GM18861 (cell line): ENCODE measurements at regions not wholly inside any gene's neighbourhood (a gene's known extent, or its start where the extent isn't known, plus 50 kb on each side); places are given as distances from the start of the nearest gene placed in this dataset.
"Not testable (repeated sequence)": the region's sequence is repeated elsewhere in the genome, so short reads cannot be mapped to it uniquely, and the experiment has no call there.

ENCODE experiments used
- ATAC-seq: cut with Tn5 transposase; IDR thresholded peaks from one replicate; pipeline ENCODE4 v1.9.1; 2021; ENCODE audit not compliant: unreplicated experiment

- no peak for ATAC-seq
These were observed 60.5 kb downstream of the DSEL start for GRCh38 chr18:67455890-67456501.

GRCh38 chr18:67453901-67454300 is 62.6 kb downstream of the DSEL start:
- no peak for ATAC-seq

DNA sequence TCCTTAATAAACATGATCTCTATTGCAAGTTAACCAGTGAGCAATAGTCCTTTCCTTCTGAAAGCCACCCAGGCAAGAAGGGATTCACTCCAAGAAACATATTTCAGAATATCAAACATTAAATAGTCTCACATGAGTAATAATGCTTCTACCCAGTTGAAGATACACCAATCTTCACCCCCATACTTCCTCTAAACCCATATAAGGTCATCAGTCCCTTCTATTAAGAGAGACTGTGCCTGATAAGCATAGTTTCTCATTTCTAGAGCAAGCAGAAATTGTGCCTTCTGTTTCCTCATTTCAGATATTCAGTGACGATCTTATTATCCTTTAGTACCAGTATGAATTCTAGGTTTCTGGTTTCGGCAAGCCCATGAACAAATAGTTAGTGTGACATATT is 64.6 kb downstream of the DSEL start:
- ATAC-seq, result no peak

- ATAC-seq, result not testable (repeated sequence)
These were observed 65.4 kb downstream of the DSEL start for GRCh38 chr18:67451101-67451500.

DNA sequence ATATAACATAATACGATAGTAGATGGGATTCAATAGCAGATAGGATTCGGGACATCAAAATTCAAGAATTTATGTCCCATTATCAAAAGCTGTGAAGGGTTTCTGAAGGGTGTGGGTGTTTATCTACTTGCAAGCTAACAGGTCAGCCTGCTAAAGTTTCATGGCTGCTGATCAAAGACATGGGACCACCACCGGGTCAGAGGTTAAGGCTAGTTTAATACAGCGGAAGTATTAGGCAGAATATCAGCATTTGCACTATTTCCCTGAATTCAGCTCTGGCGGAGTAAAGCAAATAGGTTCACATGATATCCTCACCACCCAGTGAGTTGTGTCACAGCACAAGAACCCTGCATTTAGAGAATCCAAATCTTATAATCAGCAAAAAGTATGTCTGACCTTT is 82.5 kb downstream of the DSEL start:
- ATAC-seq, result no peak

- no peak for ATAC-seq
These were observed 83.7 kb downstream of the DSEL start for GRCh38 chr18:67432806-67433205.

- no peak for ATAC-seq
These were observed 87.7 kb downstream of the DSEL start for GRCh38 chr18:67428805-67429204.

DNA sequence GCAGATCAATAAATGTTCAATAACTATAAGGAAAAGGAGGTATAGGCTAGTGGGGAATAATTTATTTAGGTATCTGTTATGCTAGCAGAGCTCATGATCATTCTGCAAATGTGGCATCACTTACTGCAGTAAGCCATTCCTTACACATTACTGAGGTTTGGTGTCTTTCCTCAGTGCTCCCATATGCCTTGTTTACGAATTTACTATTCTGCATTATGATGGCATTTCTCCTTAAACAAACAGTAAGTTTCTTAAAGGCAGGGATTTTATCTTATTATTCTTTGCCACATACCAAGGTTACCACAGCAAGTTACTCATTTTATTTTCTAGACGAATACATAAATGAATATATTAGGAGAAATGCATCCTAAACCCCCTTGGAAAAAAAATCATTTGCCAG is 88.4 kb downstream of the DSEL start:
- ATAC-seq, result no peak

- ATAC-seq, result no peak
These were observed 90.0 kb downstream of the DSEL start for GRCh38 chr18:67426486-67426885.

- no peak for ATAC-seq
These were observed 90.8 kb downstream of the DSEL start for GRCh38 chr18:67425672-67426071.

DNA sequence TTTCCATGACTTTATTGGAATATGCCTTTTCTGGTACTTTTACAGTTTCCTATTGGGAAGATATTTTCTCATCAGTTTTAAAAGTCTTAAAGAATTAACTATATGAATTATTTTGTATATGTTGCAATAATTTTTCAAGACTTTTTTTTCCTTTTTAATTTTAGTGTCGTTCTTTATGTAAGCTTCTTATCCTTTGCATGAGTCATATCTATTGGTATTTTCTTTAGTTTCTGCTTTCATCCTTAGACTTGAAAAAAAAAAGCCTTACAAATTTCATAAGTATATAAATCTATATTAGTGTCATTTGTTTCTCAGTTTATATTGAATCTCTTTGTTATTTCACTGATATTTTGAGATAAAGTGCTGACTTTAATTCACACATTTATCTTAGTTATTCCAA is 94.9 kb downstream of the DSEL start:
- ATAC-seq, result no peak

DNA sequence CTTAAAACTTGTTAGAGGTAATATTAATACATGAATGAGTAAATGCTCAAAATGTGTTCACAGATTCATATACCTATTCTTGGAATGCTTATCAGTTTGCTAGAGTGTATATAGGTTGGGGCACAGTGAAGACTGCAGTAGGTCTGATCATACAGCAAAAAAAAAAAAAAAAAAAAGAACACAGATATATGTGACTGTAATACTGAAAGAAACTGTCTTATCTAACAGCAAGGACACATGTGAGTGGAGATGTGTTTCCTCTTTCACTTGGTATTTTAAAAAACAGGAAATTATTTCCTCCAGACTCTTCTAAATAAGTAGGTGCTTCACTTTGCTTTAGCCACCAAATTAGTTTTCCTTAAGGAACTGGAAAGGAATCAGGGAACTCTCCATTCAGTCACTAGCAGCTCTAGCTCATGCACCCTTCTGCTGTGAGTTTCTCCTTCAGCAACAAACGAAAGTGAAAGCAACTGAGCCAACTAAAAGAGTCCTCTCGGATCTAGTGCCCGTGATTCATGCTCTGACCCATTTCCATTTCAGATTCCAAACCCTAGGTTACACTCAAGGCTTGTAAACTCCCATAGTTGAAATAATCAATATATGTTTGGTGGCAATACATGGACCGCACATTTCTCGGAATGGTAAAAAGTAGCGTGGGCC is 98.5 kb downstream of the DSEL start:
- peak; percentile 59 for ATAC-seq

- no peak for ATAC-seq
These were observed 105.4 kb downstream of the DSEL start for GRCh38 chr18:67411116-67411515.

GRCh38 chr18:67410075-67411070 is 106.1 kb downstream of the DSEL start:
- no peak for ATAC-seq

DNA sequence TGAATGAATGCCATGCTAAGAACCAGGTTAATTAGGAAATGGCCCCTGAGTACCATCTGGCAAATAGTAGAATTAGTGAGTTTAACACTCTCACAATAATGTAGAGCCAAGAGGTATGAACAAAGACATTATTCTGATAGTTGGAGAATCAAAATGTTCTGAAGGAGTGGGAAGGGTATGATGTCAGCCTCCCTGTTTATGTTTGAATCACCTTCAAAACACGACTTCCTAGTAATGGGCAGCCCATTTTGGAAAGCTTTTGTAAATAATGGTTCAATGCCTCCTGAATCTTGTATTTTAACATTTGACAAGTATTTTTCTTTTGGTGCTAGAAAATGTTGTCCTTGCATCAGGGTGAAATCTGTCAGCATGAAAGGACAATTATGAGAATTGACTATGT is 108.3 kb downstream of the DSEL start:
- no peak for ATAC-seq

DNA sequence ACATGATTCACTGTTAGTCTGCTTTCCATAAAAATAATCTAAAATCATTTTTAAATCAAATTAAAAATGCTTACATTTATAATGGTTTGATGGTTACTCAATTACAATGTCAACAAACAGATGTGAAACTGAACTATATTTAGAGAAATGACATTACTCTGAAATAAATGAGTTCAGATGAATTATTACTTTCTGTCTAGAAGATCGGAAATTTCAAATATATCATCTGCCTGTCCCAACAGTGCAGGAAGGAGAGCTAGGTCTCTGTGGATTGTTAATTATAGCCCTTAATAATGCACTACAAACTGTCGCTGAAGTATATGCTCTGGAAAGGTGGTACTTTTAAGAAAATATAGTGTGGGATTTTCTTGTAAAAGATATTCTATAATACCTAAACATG is 109.8 kb downstream of the DSEL start:
- ATAC-seq, result no peak

DNA sequence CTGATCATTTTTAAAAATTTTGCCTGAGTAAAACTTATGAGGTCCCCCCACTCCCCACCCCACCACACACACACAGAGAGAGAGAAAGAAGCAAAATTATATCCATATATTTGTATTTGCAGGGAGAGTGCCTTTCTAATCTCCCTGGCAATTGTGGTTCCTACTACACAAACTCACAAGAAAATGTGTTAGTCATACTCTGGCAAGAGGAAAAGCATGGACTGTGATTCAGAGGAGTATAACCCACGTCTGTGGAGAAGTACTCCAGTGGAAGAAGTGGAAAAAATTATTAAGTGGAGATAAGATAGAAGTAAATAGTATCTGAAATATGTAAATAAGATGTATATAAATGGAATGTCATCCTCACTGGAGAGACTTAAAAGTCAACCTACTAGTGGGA is 114.0 kb downstream of the DSEL start:
- no peak for ATAC-seq

GRCh38 chr18:67400502-67401117 is 115.9 kb downstream of the DSEL start:
- ATAC-seq, result no peak

DNA sequence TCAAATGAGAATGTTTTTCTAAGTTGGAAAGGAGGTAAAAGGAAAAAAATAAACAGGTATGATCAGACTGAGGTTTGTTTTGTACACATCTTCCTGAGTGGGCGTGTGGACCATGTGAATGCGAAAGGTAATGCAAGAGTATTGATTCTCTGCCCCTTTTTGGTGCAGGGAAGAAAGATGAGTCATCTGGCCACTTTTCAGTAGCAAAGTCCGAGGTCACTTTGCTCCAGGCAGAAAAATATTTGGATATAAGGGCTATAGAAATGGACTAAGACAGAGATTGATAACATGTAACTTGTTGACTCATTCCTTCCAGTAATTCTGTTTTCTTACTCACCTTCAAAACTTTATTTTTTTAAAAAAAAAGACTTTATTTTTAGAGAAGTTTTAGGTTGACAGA is 130.5 kb downstream of the DSEL start:
- ATAC-seq, result no peak

GRCh38 chr18:67385455-67385854 is 131.1 kb downstream of the DSEL start:
- ATAC-seq, result no peak

DNA sequence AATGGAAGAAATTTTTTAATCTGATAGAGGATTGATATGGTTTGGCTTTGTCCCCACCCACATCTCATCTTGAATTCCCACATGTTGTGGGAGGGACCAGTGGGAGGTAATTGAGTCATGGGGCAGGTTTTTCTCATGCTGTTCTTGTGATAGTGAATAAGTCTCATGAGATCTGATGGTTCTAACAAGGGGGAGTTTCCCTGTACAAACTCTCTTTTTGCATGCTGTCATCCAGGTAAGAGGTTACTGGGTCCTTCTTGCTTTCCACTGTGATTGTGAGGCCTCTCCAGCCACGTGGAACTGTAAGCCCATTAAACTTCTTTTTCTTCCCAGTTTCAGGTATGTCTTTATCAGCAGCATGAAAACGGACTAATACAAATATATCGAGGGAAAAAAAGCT is 132.5 kb downstream of the DSEL start:
- not testable (repeated sequence) for ATAC-seq
